ENCODE measurements at regions not wholly inside any gene's neighbourhood (a gene's known extent, or its start where the extent isn't known, plus 50 kb on each side); places are given as distances from the start of the nearest gene placed in this dataset.

DNA sequence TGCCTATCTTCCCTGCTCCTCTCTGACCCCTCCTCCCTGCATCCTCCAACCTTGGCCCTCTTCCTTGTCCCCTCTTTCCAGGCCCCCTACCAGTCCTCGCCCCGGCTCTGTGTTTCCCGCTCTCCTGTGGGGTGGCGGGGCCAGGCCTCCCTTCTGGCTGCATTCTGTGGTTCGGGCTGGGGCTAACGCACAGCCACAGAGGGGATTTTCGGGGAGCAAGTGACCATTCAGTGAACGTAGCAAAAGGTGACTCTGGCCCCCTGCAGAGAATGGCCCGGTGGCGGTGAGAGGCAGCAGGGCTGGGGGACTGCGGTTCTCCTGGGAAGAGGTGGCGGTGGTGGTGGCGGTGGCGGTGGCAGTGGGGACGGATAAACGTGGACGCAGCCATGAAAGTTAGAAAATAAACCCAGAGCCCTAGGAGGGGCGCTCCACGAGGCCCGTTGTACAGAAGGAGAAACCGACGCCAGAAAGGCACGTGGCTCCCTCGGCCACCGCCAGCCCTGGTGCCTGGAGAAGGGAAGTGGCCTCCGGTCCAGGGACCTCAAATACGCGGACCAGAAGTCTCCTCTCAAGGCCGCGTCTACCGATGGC lies 269.6 kb downstream of the ADGRD1 start:
- TF ChIP-seq, protein P1, sequence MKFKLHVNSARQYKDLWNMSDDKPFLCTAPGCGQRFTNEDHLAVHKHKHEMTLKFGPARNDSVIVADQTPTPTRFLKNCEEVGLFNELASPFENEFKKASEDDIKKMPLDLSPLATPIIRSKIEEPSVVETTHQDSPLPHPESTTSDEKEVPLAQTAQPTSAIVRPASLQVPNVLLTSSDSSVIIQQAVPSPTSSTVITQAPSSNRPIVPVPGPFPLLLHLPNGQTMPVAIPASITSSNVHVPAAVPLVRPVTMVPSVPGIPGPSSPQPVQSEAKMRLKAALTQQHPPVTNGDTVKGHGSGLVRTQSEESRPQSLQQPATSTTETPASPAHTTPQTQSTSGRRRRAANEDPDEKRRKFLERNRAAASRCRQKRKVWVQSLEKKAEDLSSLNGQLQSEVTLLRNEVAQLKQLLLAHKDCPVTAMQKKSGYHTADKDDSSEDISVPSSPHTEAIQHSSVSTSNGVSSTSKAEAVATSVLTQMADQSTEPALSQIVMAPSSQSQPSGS (IDR thresholded peaks at IDR 0.05; ENCODE audit: low read length), result no peak
- TF ChIP-seq JUN (IDR thresholded peaks at IDR 0.05; ENCODE audit: low read depth, low read length), result no peak
- TF ChIP-seq, protein P2, sequence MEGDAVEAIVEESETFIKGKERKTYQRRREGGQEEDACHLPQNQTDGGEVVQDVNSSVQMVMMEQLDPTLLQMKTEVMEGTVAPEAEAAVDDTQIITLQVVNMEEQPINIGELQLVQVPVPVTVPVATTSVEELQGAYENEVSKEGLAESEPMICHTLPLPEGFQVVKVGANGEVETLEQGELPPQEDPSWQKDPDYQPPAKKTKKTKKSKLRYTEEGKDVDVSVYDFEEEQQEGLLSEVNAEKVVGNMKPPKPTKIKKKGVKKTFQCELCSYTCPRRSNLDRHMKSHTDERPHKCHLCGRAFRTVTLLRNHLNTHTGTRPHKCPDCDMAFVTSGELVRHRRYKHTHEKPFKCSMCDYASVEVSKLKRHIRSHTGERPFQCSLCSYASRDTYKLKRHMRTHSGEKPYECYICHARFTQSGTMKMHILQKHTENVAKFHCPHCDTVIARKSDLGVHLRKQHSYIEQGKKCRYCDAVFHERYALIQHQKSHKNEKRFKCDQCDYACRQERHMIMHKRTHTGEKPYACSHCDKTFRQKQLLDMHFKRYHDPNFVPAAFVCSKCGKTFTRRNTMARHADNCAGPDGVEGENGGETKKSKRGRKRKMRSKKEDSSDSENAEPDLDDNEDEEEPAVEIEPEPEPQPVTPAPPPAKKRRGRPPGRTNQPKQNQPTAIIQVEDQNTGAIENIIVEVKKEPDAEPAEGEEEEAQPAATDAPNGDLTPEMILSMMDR (IDR thresholded peaks at IDR 0.05; ENCODE audit: control extremely low read depth in 1 of 3, insufficient read depth in 1 of 3, low read depth in 1 of 3, low read length in 3 of 3), result no peak

All from H1 (cell line).